Ovary (tissue), 3 donors: ENCODE measurements at regions not wholly inside any gene's neighbourhood (a gene's known extent, or its start where the extent isn't known, plus 50 kb on each side); places are given as distances from the start of the nearest gene placed in this dataset.

Experiments used
- CTCF ChIP-seq, 3 donors: fragments of 450-650 bp in 2 of 3; fragments of 200-600 bp in 1 of 3; IDR thresholded peaks; one replicate each; pipeline versions ENCODE4 v1.5.1 to v1.8.0; 2016 to 2022; ENCODE audit warnings: antibody characterized with exemption in 3 of 3, mild to moderate bottlenecking in 1 of 3
- EP300 ChIP-seq: sonication (generic); formaldehyde crosslinking; IDR thresholded peaks from one replicate; pipeline ENCODE4 v1.6.1; 2017; ENCODE audit warnings: antibody characterized with exemption
- POLR2A ChIP-seq: fragments of 450-650 bp; IDR thresholded peaks from one replicate; pipeline ENCODE4 v1.6.1; 2017; ENCODE audit warnings: antibody characterized with exemption, mild to moderate bottlenecking, moderate library complexity
- donor health status: DM: no; HTN: no; CAD: no.

GRCh38 chr3:164612751-164613150 is 465.5 kb downstream of the SI start:
- TF ChIP-seq POLR2A (no peak), EP300 (no peak), CTCF (IDR thresholded peaks at IDR 0.05) (no peak)
